Osteocyte (in vitro differentiated cells): ENCODE measurements at regions not wholly inside any gene's neighbourhood (a gene's known extent, or its start where the extent isn't known, plus 50 kb on each side); places are given as distances from the start of the nearest gene placed in this dataset.

Experiments used
- DNase-seq: peaks from one replicate; pipeline ENCODE4 v3.0.0; 2021; ENCODE audit warnings: mixed read lengths; ENCODE audit not compliant: unreplicated experiment; ENCODE audit errors: extremely low spot score
- H3K27ac Mint-ChIP-seq: one replicate; pipeline ENCODE4 v1.8.0; 2021; ENCODE audit warnings: mild to moderate bottlenecking, mixed read lengths; ENCODE audit not compliant: unreplicated experiment
- H3K27me3 Mint-ChIP-seq: one replicate; pipeline ENCODE4 v1.8.0; 2021; ENCODE audit warnings: mixed read lengths; ENCODE audit not compliant: unreplicated experiment
- H3K36me3 Mint-ChIP-seq: one replicate; pipeline ENCODE4 v1.8.0; 2021; ENCODE audit warnings: mixed read lengths; ENCODE audit not compliant: unreplicated experiment
- H3K4me1 Mint-ChIP-seq: one replicate; pipeline ENCODE4 v1.8.0; 2021; ENCODE audit warnings: mixed read lengths; ENCODE audit not compliant: unreplicated experiment
- H3K4me3 Mint-ChIP-seq: one replicate; pipeline ENCODE4 v1.8.0; 2021; ENCODE audit warnings: mild to moderate bottlenecking, moderate library complexity, mixed read lengths; ENCODE audit not compliant: unreplicated experiment
- H3K9me3 Mint-ChIP-seq: one replicate; pipeline ENCODE4 v1.8.0; 2021; ENCODE audit warnings: mixed read lengths; ENCODE audit not compliant: unreplicated experiment
- CTCF ChIP-seq: fragments of 200-600 bp; sonication (generic); IDR thresholded peaks from 2 replicates; pipeline ENCODE4 v1.5.0; 2021; ENCODE audit warnings: antibody characterized with exemption, mild to moderate bottlenecking, moderate library complexity

GRCh38 chr7:115133248-115133647 lies 211.4 kb downstream of the MDFIC start:
- H3K9me3 Mint-ChIP-seq = no peaks in the 10 kb centered on the region
- DNase-seq = no peak
- no peak for TF ChIP-seq CTCF
- H3K36me3 Mint-ChIP-seq = no peaks in the 10 kb centered on the region
- no peak overlapping the region for H3K4me3 Mint-ChIP-seq
- no peaks in the 10 kb centered on the region for H3K4me1 Mint-ChIP-seq
- no peak overlapping the region for H3K27ac Mint-ChIP-seq
- H3K27me3 Mint-ChIP-seq = no peaks in the 10 kb centered on the region

DNA sequence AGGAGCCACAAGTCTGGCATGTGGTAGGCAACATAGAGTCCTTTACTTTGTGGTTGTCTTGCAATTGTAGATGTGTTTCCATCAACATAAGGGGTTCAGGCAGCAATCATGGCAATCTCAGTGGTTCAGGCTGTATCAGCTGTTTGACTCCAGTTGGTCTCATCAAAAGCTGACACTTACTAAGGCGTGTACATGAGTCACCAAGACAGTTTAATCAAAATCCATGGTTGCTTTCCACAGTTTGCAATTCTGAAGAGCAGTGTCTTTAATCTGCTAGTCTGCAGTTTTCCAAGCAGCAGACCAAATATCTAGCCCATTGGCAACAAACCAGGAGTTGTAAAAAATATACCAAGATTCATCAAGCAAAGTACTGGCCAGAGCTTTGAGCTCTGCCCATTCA lies 210.2 kb downstream of the MDFIC start:
- TF ChIP-seq CTCF = no peak
- Mint-ChIP-seq H3K4me1 (no peaks in the 10 kb centered on the region), H3K9me3 (no peaks in the 10 kb centered on the region), H3K27me3 (no peaks in the 10 kb centered on the region), H3K27ac (no peak overlapping the region), H3K4me3 (no peak overlapping the region), H3K36me3 (no peaks in the 10 kb centered on the region)
- no peak for DNase-seq

- Mint-ChIP-seq H3K4me1 (no peaks in the 10 kb centered on the region), H3K27me3 (no peaks in the 10 kb centered on the region), H3K27ac (no peak overlapping the region), H3K4me3 (no peak overlapping the region), H3K36me3 (no peaks in the 10 kb centered on the region), H3K9me3 (no peaks in the 10 kb centered on the region)
- no peak for DNase-seq
- no peak for TF ChIP-seq CTCF
Measured at GRCh38 chr7:115128154-115128553, 206.3 kb downstream of the MDFIC start.

DNA sequence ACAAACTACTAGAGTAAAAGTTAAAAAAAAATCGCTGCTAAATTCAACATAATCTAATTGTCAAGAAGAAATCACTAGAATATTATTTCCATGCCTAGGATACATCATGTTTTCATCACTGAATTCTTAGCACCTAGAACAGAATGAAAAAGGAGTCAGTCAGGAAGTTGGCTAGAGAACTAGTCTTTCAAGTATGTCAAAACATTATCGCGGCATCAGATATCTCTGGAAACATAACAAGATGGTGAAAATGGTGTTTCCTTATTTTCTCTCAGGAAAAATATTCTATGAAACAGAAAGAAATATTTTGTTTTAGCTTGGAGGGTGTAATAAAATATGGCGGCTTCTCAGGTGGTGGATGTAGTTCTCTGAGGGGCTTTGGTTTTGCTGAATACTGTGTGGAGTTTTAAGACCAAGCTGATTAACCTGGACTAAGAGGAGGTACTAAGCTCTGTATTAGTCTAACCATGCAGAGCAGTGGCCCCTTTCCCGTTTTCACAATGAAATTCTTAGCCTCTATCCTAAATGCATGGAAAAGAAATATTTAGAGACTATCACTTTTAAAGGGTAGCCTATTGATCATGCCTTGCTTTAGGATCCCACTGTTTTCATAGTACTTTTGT lies 205.6 kb downstream of the MDFIC start:
- Mint-ChIP-seq H3K4me1 (no peaks in the 10 kb centered on the region), H3K27me3 (no peaks in the 10 kb centered on the region), H3K27ac (no peak overlapping the region), H3K9me3 (no peaks in the 10 kb centered on the region), H3K36me3 (no peaks in the 10 kb centered on the region), H3K4me3 (no peak overlapping the region)
- no peak for DNase-seq
- TF ChIP-seq CTCF = no peak

DNA sequence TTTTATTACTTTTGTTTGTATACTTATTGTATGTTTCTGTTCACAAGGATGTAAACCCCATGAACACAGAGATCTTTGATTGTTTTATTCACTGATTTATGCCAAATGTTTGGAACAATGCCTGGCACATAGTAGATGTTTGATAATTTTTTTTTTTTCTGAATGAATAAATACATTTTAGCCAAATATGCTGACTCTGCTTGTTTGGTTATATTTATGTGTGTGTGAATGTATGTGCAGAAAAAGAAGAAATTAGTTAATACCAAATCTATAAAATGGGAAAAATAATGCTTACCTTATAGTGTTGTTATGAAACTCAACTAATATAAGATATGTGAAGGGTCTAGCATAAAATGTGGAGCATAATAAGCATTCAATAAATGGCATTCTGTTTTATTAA lies 203.9 kb downstream of the MDFIC start:
- Mint-ChIP-seq H3K27me3 (no peaks in the 10 kb centered on the region), H3K27ac (no peak overlapping the region), H3K36me3 (no peaks in the 10 kb centered on the region), H3K4me1 (no peaks in the 10 kb centered on the region), H3K4me3 (no peak overlapping the region), H3K9me3 (no peaks in the 10 kb centered on the region)
- no peak for DNase-seq
- no peak for TF ChIP-seq CTCF
